GM13977 (cell line): ENCODE measurements at regions not wholly inside any gene's neighbourhood (a gene's known extent, or its start where the extent isn't known, plus 50 kb on each side); places are given as distances from the start of the nearest gene placed in this dataset.

Experiments used
- DNase-seq: peaks from one replicate; pipeline ENCODE4 v3.0.0; 2012; ENCODE audit warnings: low spot score
- CTCF ChIP-seq: IDR thresholded peaks from 2 replicates; pipeline ENCODE4 v1.5.1; 2012; ENCODE audit warnings: mild to moderate bottlenecking, control low read depth; ENCODE audit not compliant: insufficient read depth; ENCODE audit errors: extremely low read depth, missing control alignments
- in situ Hi-C: fragments of 300-500 bp; cut with MboI; formaldehyde crosslinking; loops from one replicate; pipeline ENCODE4 v1.12.0; 2022; ENCODE audit warnings: low sequenced_read_pairs, low pct_unique_long_range_greater_than_20kb, mixed read lengths, inconsistent platforms; ENCODE audit not compliant: unreplicated experiment

- in situ Hi-C loops, result no loop called here
- no peak for TF ChIP-seq CTCF
- DNase-seq, result no peak
Measured at GRCh38 chr20:57870597-57871236, 160.9 kb upstream of the PMEPA1 start.

- no peak for TF ChIP-seq CTCF
- in situ Hi-C loops, result no loop called here
- no peak for DNase-seq
Measured at GRCh38 chr20:57869951-57870315, 160.1 kb upstream of the PMEPA1 start.

GRCh38 chr20:57869291-57869950, 159.6 kb upstream of the PMEPA1 start:
- DNase-seq, result no peak
- in situ Hi-C loops, result no loop called here
- TF ChIP-seq CTCF, result no peak

- no peak for TF ChIP-seq CTCF
- DNase-seq, result no peak
- in situ Hi-C loops, result no loop called here
Measured at GRCh38 chr20:57868310-57868709, 158.5 kb upstream of the PMEPA1 start.

- in situ Hi-C loops, result no loop called here
- DNase-seq, result no peak
- no peak for TF ChIP-seq CTCF
Measured at GRCh38 chr20:57867807-57868206, 158.0 kb upstream of the PMEPA1 start.

- in situ Hi-C loops, result no loop called here
- no peak for TF ChIP-seq CTCF
- DNase-seq, result no peak
Measured at GRCh38 chr20:57867181-57867803, 157.5 kb upstream of the PMEPA1 start.
